ENCODE measurements at regions not wholly inside any gene's neighbourhood (a gene's known extent, or its start where the extent isn't known, plus 50 kb on each side); places are given as distances from the start of the nearest gene placed in this dataset.

- Mint-ChIP-seq H3K27ac (no peak overlapping the region), H3K4me3 (no peak overlapping the region), H3K27me3 (peaks cover 0 to 5% of the 10 kb centered on the region in 2 donors), H3K9me3 (no peaks in the 10 kb centered on the region), H3K36me3 (no peaks in the 10 kb centered on the region), H3K4me1 (no peaks in the 10 kb centered on the region)
- ATAC-seq (replicated peaks) (no peak), DNase-seq (no peak)
Observed at GRCh38 chr2:17306706-17307105, 211.5 kb downstream of the RAD51AP2 start.

- no peaks in the 10 kb centered on the region for H3K4me1 Mint-ChIP-seq
- ATAC-seq (replicated peaks) (no peak), DNase-seq (no peak)
- H3K4me3 Mint-ChIP-seq = no peak overlapping the region
- peaks cover 0 to 3% of the 10 kb centered on the region in 2 donors for H3K9me3 Mint-ChIP-seq
- no peaks in the 10 kb centered on the region for H3K36me3 Mint-ChIP-seq
- H3K27me3 Mint-ChIP-seq = peaks cover 3 to 5% of the 10 kb centered on the region in 2 donors
- no peak overlapping the region for H3K27ac Mint-ChIP-seq
Observed at GRCh38 chr2:17306219-17306618, 212.0 kb downstream of the RAD51AP2 start.

- Mint-ChIP-seq H3K9me3 (peaks cover 0 to 4% of the 10 kb centered on the region in 2 donors), H3K27me3 (peaks cover 0 to 8% of the 10 kb centered on the region in 2 donors)
- DNase-seq = no peak
Observed at GRCh38 chr2:17303521-17303920, 214.7 kb downstream of the RAD51AP2 start.

GRCh38 chr2:17303054-17303453, 215.2 kb downstream of the RAD51AP2 start:
- no peak overlapping the region for H3K27ac Mint-ChIP-seq
- H3K4me1 Mint-ChIP-seq = no peaks in the 10 kb centered on the region
- DNase-seq (no peak), ATAC-seq (replicated peaks) (no peak)
- H3K36me3 Mint-ChIP-seq = no peaks in the 10 kb centered on the region
- no peak overlapping the region for H3K4me3 Mint-ChIP-seq
- peaks cover 0 to 4% of the 10 kb centered on the region in 2 donors for H3K9me3 Mint-ChIP-seq
- H3K27me3 Mint-ChIP-seq = peaks cover 0 to 8% of the 10 kb centered on the region in 2 donors

More at GRCh38 chr2:17303521-17303920, 214.7 kb downstream of the RAD51AP2 start:
- H3K27ac Mint-ChIP-seq = no peak overlapping the region
- no peak for ATAC-seq (replicated peaks)
- no peak overlapping the region for H3K4me3 Mint-ChIP-seq
- H3K4me1 Mint-ChIP-seq = no peaks in the 10 kb centered on the region
- no peaks in the 10 kb centered on the region for H3K36me3 Mint-ChIP-seq

- no peak overlapping the region for H3K4me3 Mint-ChIP-seq
Observed at GRCh38 chr2:17302281-17302680, 216.0 kb downstream of the RAD51AP2 start.

GRCh38 chr2:17301437-17301836, 216.8 kb downstream of the RAD51AP2 start:
- peaks cover 0 to 8% of the 10 kb centered on the region in 2 donors for H3K27me3 Mint-ChIP-seq
- H3K4me3 Mint-ChIP-seq = no peak overlapping the region
- ATAC-seq (replicated peaks) = no peak
- DNase-seq = no peak
- H3K9me3 Mint-ChIP-seq = peaks cover 0 to 4% of the 10 kb centered on the region in 2 donors
- H3K27ac Mint-ChIP-seq = no peak overlapping the region
- no peaks in the 10 kb centered on the region for H3K4me1 Mint-ChIP-seq
- no peaks in the 10 kb centered on the region for H3K36me3 Mint-ChIP-seq

More at GRCh38 chr2:17302281-17302680, 216.0 kb downstream of the RAD51AP2 start:
- Mint-ChIP-seq H3K4me1 (no peaks in the 10 kb centered on the region), H3K9me3 (peaks cover 0 to 4% of the 10 kb centered on the region in 2 donors), H3K27ac (no peak overlapping the region), H3K27me3 (peaks cover 0 to 8% of the 10 kb centered on the region in 2 donors), H3K36me3 (no peaks in the 10 kb centered on the region)
- ATAC-seq (replicated peaks) (no peak), DNase-seq (no peak)

GRCh38 chr2:17299891-17300540, 218.2 kb downstream of the RAD51AP2 start:
- no peak overlapping the region for H3K4me3 Mint-ChIP-seq
- H3K27me3 Mint-ChIP-seq = peaks cover 0 to 8% of the 10 kb centered on the region in 2 donors
- no peaks in the 10 kb centered on the region for H3K4me1 Mint-ChIP-seq
- H3K27ac Mint-ChIP-seq = no peak overlapping the region
- DNase-seq (no peak), ATAC-seq (replicated peaks) (no peak)
- H3K9me3 Mint-ChIP-seq = peaks cover 0 to 4% of the 10 kb centered on the region in 2 donors
- no peaks in the 10 kb centered on the region for H3K36me3 Mint-ChIP-seq

GRCh38 chr2:17298453-17298852, 219.8 kb downstream of the RAD51AP2 start:
- H3K27me3 Mint-ChIP-seq = peaks cover 0 to 8% of the 10 kb centered on the region in 2 donors
- H3K4me3 Mint-ChIP-seq = no peak overlapping the region
- H3K9me3 Mint-ChIP-seq = peaks cover 0 to 4% of the 10 kb centered on the region in 2 donors
- no peaks in the 10 kb centered on the region for H3K4me1 Mint-ChIP-seq
- H3K36me3 Mint-ChIP-seq = no peaks in the 10 kb centered on the region
- no peak overlapping the region for H3K27ac Mint-ChIP-seq
- DNase-seq = no peak
- ATAC-seq (replicated peaks) = no peak

GRCh38 chr2:17296686-17297085, 221.6 kb downstream of the RAD51AP2 start:
- Mint-ChIP-seq H3K27me3 (peaks cover 0 to 8% of the 10 kb centered on the region in 2 donors), H3K4me3 (no peak overlapping the region), H3K4me1 (no peaks in the 10 kb centered on the region), H3K9me3 (peaks cover 0 to 4% of the 10 kb centered on the region in 2 donors), H3K36me3 (no peaks in the 10 kb centered on the region), H3K27ac (no peak overlapping the region)
- no peak for ATAC-seq (replicated peaks)
- no peak for DNase-seq

- peaks cover 0 to 3% of the 10 kb centered on the region in 2 donors for H3K27me3 Mint-ChIP-seq
- ATAC-seq (replicated peaks) = no peak
Observed at GRCh38 chr2:17289669-17290068, 228.6 kb downstream of the RAD51AP2 start.

GRCh38 chr2:17287183-17287582, 231.1 kb downstream of the RAD51AP2 start:
- no peak for DNase-seq
- H3K4me1 Mint-ChIP-seq = no peaks in the 10 kb centered on the region
- peaks cover 0 to 3% of the 10 kb centered on the region in 2 donors for H3K27me3 Mint-ChIP-seq
- H3K27ac Mint-ChIP-seq = no peak overlapping the region
- no peaks in the 10 kb centered on the region for H3K36me3 Mint-ChIP-seq
- ATAC-seq (replicated peaks) = no peak
- no peak overlapping the region for H3K4me3 Mint-ChIP-seq
- peaks cover 0 to 2% of the 10 kb centered on the region in 2 donors for H3K9me3 Mint-ChIP-seq

More at GRCh38 chr2:17289669-17290068, 228.6 kb downstream of the RAD51AP2 start:
- no peaks in the 10 kb centered on the region for H3K36me3 Mint-ChIP-seq
- peaks cover 0 to 2% of the 10 kb centered on the region in 2 donors for H3K9me3 Mint-ChIP-seq
- DNase-seq = no peak
- no peaks in the 10 kb centered on the region for H3K4me1 Mint-ChIP-seq
- no peak overlapping the region for H3K4me3 Mint-ChIP-seq
- no peak overlapping the region for H3K27ac Mint-ChIP-seq

GRCh38 chr2:17282826-17283225, 235.4 kb downstream of the RAD51AP2 start:
- H3K27me3 Mint-ChIP-seq = no peaks in the 10 kb centered on the region
- no peaks in the 10 kb centered on the region for H3K36me3 Mint-ChIP-seq
- H3K9me3 Mint-ChIP-seq = peaks cover 3 to 4% of the 10 kb centered on the region in 2 donors
- no peak overlapping the region for H3K27ac Mint-ChIP-seq
- ATAC-seq (replicated peaks) (no peak), DNase-seq (no peak)
- no peak overlapping the region for H3K4me3 Mint-ChIP-seq
- H3K4me1 Mint-ChIP-seq = no peaks in the 10 kb centered on the region

GRCh38 chr2:17282245-17282644, 236.0 kb downstream of the RAD51AP2 start:
- H3K27me3 Mint-ChIP-seq = no peaks in the 10 kb centered on the region
- H3K36me3 Mint-ChIP-seq = no peaks in the 10 kb centered on the region
- H3K27ac Mint-ChIP-seq = no peak overlapping the region
- DNase-seq = no peak
- peaks cover 3 to 4% of the 10 kb centered on the region in 2 donors for H3K9me3 Mint-ChIP-seq
- no peak for ATAC-seq (replicated peaks)
- no peaks in the 10 kb centered on the region for H3K4me1 Mint-ChIP-seq
- no peak overlapping the region for H3K4me3 Mint-ChIP-seq

GRCh38 chr2:17276220-17276619, 242.0 kb downstream of the RAD51AP2 start:
- no peak for ATAC-seq (replicated peaks)
- DNase-seq = no peak
- H3K4me3 Mint-ChIP-seq = no peak overlapping the region
- H3K36me3 Mint-ChIP-seq = no peaks in the 10 kb centered on the region
- H3K4me1 Mint-ChIP-seq = peaks cover 0 to 2% of the 10 kb centered on the region in 2 donors
- H3K27me3 Mint-ChIP-seq = no peaks in the 10 kb centered on the region
- peaks cover 3 to 5% of the 10 kb centered on the region in 2 donors for H3K9me3 Mint-ChIP-seq
- H3K27ac Mint-ChIP-seq = no peak overlapping the region
